ENCODE measurements at regions not wholly inside any gene's neighbourhood (a gene's known extent, or its start where the extent isn't known, plus 50 kb on each side); places are given as distances from the start of the nearest gene placed in this dataset.

DNA sequence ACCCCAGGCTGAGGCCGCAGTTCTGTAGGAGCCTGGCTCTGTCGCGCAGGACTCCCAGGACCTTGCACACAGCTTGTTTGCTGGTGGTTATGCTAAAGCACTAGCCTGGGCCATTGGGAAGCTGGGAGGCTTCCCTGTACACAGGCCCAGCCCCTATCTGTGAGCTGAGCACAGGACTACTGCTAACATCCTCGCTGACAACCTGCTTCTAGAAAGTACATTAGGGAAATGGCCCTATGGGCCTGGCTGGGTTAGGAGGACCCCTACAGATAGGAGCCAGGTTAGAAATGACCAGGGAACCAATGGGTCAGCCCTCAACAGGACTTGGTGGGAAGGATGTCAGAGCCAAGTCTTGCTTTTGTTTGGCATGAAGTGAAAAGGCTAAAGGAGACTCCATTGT, 219.4 kb upstream of the LNX1 start:
- Histone ChIP-seq H3K4me1 (ENCODE audit: insufficient read depth, low read length) (no peaks in the 10 kb centered on the region), H3K4me2 (ENCODE audit: low read length) (no peak overlapping the region), H2AFZ (ENCODE audit: low read depth, low read length) (no peak overlapping the region), H3K9me3 (ENCODE audit: insufficient read depth, low read depth, low read length) (no peaks in the 10 kb centered on the region), H3K4me3 (ENCODE audit: insufficient read depth, low read depth, low read length) (no peak overlapping the region), H3K79me2 (ENCODE audit: insufficient read depth, low read length) (no peaks in the 10 kb centered on the region), H3K36me3 (ENCODE audit: insufficient read depth, low read length) (no peaks in the 10 kb centered on the region), H4K20me1 (ENCODE audit: insufficient read depth, low read length) (no peaks in the 10 kb centered on the region), H3K27me3 (ENCODE audit: insufficient read depth, low read length) (no peaks in the 10 kb centered on the region), H3K9ac (ENCODE audit: low read length) (no peak overlapping the region), H3K27ac (ENCODE audit: low read depth, low read length) (no peak overlapping the region)
- Mint-ChIP-seq H3K27ac (ENCODE audit: unreplicated experiment) (no peak overlapping the region), H3K4me3 (ENCODE audit: unreplicated experiment) (no peak overlapping the region), H3K36me3 (ENCODE audit: low read depth, unreplicated experiment) (no peaks in the 10 kb centered on the region), H3K4me1 (ENCODE audit: low read depth, unreplicated experiment) (no peaks in the 10 kb centered on the region), H3K9me3 (ENCODE audit: unreplicated experiment) (no peaks in the 10 kb centered on the region), H3K27me3 (ENCODE audit: low read depth, unreplicated experiment) (peaks cover 10% of the 10 kb centered on the region)
- no peak for TF ChIP-seq CTCF (IDR thresholded peaks at IDR 0.05; ENCODE audit: insufficient read depth, low read depth, low read length)
- TF ChIP-seq EZH2 (IDR thresholded peaks at IDR 0.05; ENCODE audit: insufficient read depth, low read length), result no peak
- DNase-seq (ENCODE audit: low read depth) (no peak), FAIRE-seq (no peak)

DNA sequence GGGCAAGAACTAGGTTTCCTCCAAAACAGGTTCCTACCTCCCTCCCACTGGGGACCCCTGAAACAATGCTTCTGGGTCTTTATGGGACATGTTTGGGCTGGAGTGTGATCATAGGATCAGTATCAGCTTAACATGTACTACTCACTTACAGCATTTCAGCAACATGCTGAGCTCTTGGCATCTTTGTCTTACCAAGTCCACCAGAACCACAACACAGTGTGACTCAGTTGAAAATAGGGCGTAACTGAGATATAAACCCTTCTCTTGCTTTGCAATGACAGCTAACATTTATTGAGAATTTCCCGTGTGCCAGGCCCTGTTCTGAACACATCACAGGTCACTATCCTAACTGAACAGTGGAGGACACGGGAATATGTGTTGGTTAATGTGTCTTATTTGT, 218.5 kb upstream of the LNX1 start:
- Mint-ChIP-seq H3K4me1 (ENCODE audit: low read depth, unreplicated experiment) (no peaks in the 10 kb centered on the region), H3K9me3 (ENCODE audit: unreplicated experiment) (no peaks in the 10 kb centered on the region), H3K4me3 (ENCODE audit: unreplicated experiment) (no peak overlapping the region), H3K27ac (ENCODE audit: unreplicated experiment) (no peak overlapping the region), H3K27me3 (ENCODE audit: low read depth, unreplicated experiment) (peaks cover 14% of the 10 kb centered on the region), H3K36me3 (ENCODE audit: low read depth, unreplicated experiment) (no peaks in the 10 kb centered on the region)
- H4K20me1 ChIP-seq (ENCODE audit: insufficient read depth, low read length), result no peaks in the 10 kb centered on the region
- no peak overlapping the region for H2AFZ ChIP-seq (ENCODE audit: low read depth, low read length)
- no peaks in the 10 kb centered on the region for H3K9me3 ChIP-seq (ENCODE audit: insufficient read depth, low read depth, low read length)
- H3K9ac ChIP-seq (ENCODE audit: low read length), result no peak overlapping the region
- no peak overlapping the region for H3K4me3 ChIP-seq (ENCODE audit: insufficient read depth, low read depth, low read length)
- H3K4me2 ChIP-seq (ENCODE audit: low read length), result no peak overlapping the region
- no peaks in the 10 kb centered on the region for H3K27me3 ChIP-seq (ENCODE audit: insufficient read depth, low read length)
- FAIRE-seq, result no peak
- DNase-seq (ENCODE audit: low read depth), result no peak
- no peaks in the 10 kb centered on the region for H3K79me2 ChIP-seq (ENCODE audit: insufficient read depth, low read length)
- H3K27ac ChIP-seq (ENCODE audit: low read depth, low read length), result no peak overlapping the region
- TF ChIP-seq CTCF (IDR thresholded peaks at IDR 0.05; ENCODE audit: insufficient read depth, low read depth, low read length), result no peak
- no peak for TF ChIP-seq EZH2 (IDR thresholded peaks at IDR 0.05; ENCODE audit: insufficient read depth, low read length)
- no peaks in the 10 kb centered on the region for H3K4me1 ChIP-seq (ENCODE audit: insufficient read depth, low read length)
- H3K36me3 ChIP-seq (ENCODE audit: insufficient read depth, low read length), result no peaks in the 10 kb centered on the region

DNA sequence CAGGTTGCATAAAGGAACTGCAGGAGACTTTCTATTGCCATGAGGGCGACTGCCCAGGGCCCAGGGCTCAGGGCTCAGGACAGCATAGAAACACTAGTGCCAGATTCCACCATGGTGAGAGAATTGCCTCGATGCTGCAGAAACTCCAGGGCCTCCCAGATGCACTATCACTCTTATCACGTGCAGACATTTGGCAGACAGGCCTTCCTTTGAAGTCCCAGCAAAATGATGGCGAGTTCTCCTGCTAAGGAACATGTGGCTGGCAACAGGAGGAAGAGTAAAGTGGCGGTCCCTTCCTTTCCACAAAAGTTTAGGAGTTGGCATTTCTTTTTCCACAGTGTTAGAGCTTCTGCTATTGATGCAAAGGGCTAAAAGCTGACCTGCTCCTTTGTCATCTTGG, 214.0 kb upstream of the LNX1 start:
- Histone ChIP-seq H3K4me3 (ENCODE audit: insufficient read depth, low read depth, low read length) (no peak overlapping the region), H3K4me1 (ENCODE audit: insufficient read depth, low read length) (no peaks in the 10 kb centered on the region), H3K9me3 (ENCODE audit: insufficient read depth, low read depth, low read length) (no peaks in the 10 kb centered on the region), H3K9ac (ENCODE audit: low read length) (no peak overlapping the region), H4K20me1 (ENCODE audit: insufficient read depth, low read length) (no peaks in the 10 kb centered on the region), H3K27me3 (ENCODE audit: insufficient read depth, low read length) (no peaks in the 10 kb centered on the region), H3K79me2 (ENCODE audit: insufficient read depth, low read length) (no peaks in the 10 kb centered on the region), H3K36me3 (ENCODE audit: insufficient read depth, low read length) (no peaks in the 10 kb centered on the region), H3K27ac (ENCODE audit: low read depth, low read length) (no peak overlapping the region), H2AFZ (ENCODE audit: low read depth, low read length) (no peak overlapping the region), H3K4me2 (ENCODE audit: low read length) (no peak overlapping the region)
- peaks cover 14% of the 10 kb centered on the region for H3K27me3 Mint-ChIP-seq (ENCODE audit: low read depth, unreplicated experiment)
- DNase-seq (ENCODE audit: low read depth) (no peak), FAIRE-seq (no peak)
- no peak overlapping the region for H3K4me3 Mint-ChIP-seq (ENCODE audit: unreplicated experiment)
- H3K36me3 Mint-ChIP-seq (ENCODE audit: low read depth, unreplicated experiment), result no peaks in the 10 kb centered on the region
- no peaks in the 10 kb centered on the region for H3K4me1 Mint-ChIP-seq (ENCODE audit: low read depth, unreplicated experiment)
- no peak overlapping the region for H3K27ac Mint-ChIP-seq (ENCODE audit: unreplicated experiment)
- no peak for TF ChIP-seq EZH2 (IDR thresholded peaks at IDR 0.05; ENCODE audit: insufficient read depth, low read length)
- TF ChIP-seq CTCF (IDR thresholded peaks at IDR 0.05; ENCODE audit: insufficient read depth, low read depth, low read length), result no peak
- H3K9me3 Mint-ChIP-seq (ENCODE audit: unreplicated experiment), result no peaks in the 10 kb centered on the region
